GM12878 (cell line): ENCODE measurements at regions not wholly inside any gene's neighbourhood (a gene's known extent, or its start where the extent isn't known, plus 50 kb on each side); places are given as distances from the start of the nearest gene placed in this dataset.

Experiments used
- CTCF ChIP-seq, 3 experiments: IDR thresholded peaks in 2 of 3; conservative IDR thresholded peaks in 1 of 3; 2 replicates each; pipeline ENCODE4 v1.5.1; 2011; ENCODE audit warnings: low read depth in 3 of 3, low read length in 3 of 3, mild to moderate bottlenecking in 3 of 3, control low read depth in 2 of 3, moderate library complexity in 2 of 3, inconsistent platforms in 1 of 3, mixed read lengths in 1 of 3; ENCODE audit not compliant: control insufficient read depth in 2 of 3, insufficient read depth in 1 of 3; ENCODE audit errors: extremely low read depth in 1 of 3
- EZH2 ChIP-seq: IDR thresholded peaks from 2 replicates; pipeline ENCODE4 v1.6.1; 2012; ENCODE audit warnings: low read depth, mild to moderate bottlenecking, control low read depth, inconsistent platforms, low read length, borderline replicate concordance; ENCODE audit not compliant: control insufficient read depth
- KDM1A ChIP-seq: fragments of 200-600 bp; sonication (generic); IDR thresholded peaks from 2 replicates; pipeline ENCODE4 v1.6.1; 2016; ENCODE audit warnings: borderline replicate concordance
- KLF5 ChIP-seq: fragments of 450-650 bp; IDR thresholded peaks from 2 replicates; pipeline ENCODE4 v1.6.1; 2014; ENCODE audit warnings: mild to moderate bottlenecking; ENCODE audit not compliant: partially characterized antibody
- SMC3 ChIP-seq: IDR thresholded peaks from 2 replicates; pipeline ENCODE4 v1.6.1; 2011; ENCODE audit warnings: low read length, improper control_type of control experiment, borderline replicate concordance
- SUPT20H ChIP-seq: IDR thresholded peaks from 2 replicates; pipeline ENCODE4 v1.6.1; 2011; ENCODE audit warnings: low read depth, mild to moderate bottlenecking, low read length, moderate library complexity, borderline replicate concordance; ENCODE audit not compliant: control insufficient read depth
- ZNF24 ChIP-seq: fragments of 450-650 bp; IDR thresholded peaks from 2 replicates; pipeline ENCODE4 v1.6.1; 2017; ENCODE audit warnings: antibody characterized with exemption, mild to moderate bottlenecking

- TF ChIP-seq CTCF (IDR thresholded peaks at IDR 0.05 in 2 of 3, conservative IDR thresholded peaks at IDR 0.05 in 1 of 3; ENCODE audit: control insufficient read depth in 2 of 3, extremely low read depth in 1 of 3, insufficient read depth in 1 of 3, low read depth in 3 of 3, low read length in 3 of 3), result no peak
- TF ChIP-seq KLF5, result no peak
- TF ChIP-seq EZH2, result no peak
- TF ChIP-seq SUPT20H, result no peak
- TF ChIP-seq KDM1A, result no peak
- TF ChIP-seq ZNF24, result no peak
- no peak for TF ChIP-seq SMC3
Measured at GRCh38 chr3:152206243-152206760, 62.4 kb upstream of the MBNL1 start.
